HepG2 (cell line): ENCODE measurements at regions not wholly inside any gene's neighbourhood (a gene's known extent, or its start where the extent isn't known, plus 50 kb on each side); places are given as distances from the start of the nearest gene placed in this dataset.

Source experiments
- ARID2 ChIP-seq: sonication (generic); formaldehyde crosslinking; IDR thresholded peaks from 2 replicates; pipeline ENCODE4 v1.8.1; 2022; ENCODE audit warnings: mild to moderate bottlenecking, missing genetic modification reagents, borderline replicate concordance
- CBFB ChIP-seq: sonication (generic); formaldehyde crosslinking; IDR thresholded peaks from 2 replicates; pipeline ENCODE4 v1.4.0; 2020; ENCODE audit warnings: missing genetic modification reagents
- FOXP1 ChIP-seq, 2 experiments: fragments of 450-650 bp in 1 of 2; IDR thresholded peaks; 2 replicates each; pipeline ENCODE4 v1.6.1; 2017 to 2018; ENCODE audit warnings: antibody characterized with exemption in 1 of 2
- HCFC1 ChIP-seq: fragments of 150-350 bp; IDR thresholded peaks from 2 replicates; pipeline ENCODE4 v1.6.1; 2014; ENCODE audit warnings: low read depth, low read length
- HNF4A ChIP-seq: sonication (generic); formaldehyde crosslinking; IDR thresholded peaks from 2 replicates; pipeline ENCODE4 v1.4.0; 2020; ENCODE audit warnings: missing genetic modification reagents
- JUNB ChIP-seq: sonication (generic); formaldehyde crosslinking; IDR thresholded peaks from 2 replicates; pipeline ENCODE4 v1.8.0; 2022; ENCODE audit warnings: missing genetic modification reagents, mild to moderate bottlenecking, borderline replicate concordance
- MAX ChIP-seq: IDR thresholded peaks from 2 replicates; pipeline ENCODE4 v1.6.1; 2012; ENCODE audit warnings: inconsistent platforms
- MIXL1 ChIP-seq: IDR thresholded peaks from 2 replicates; pipeline ENCODE4 v1.6.1; 2016
- POLR2A ChIP-seq, 2 experiments: IDR thresholded peaks; 2 replicates each; pipeline ENCODE4 v1.6.1; 2011; ENCODE audit warnings: low read depth in 2 of 2, low read length in 2 of 2, mild to moderate bottlenecking in 1 of 2, moderate library complexity in 1 of 2; ENCODE audit not compliant: insufficient read depth in 1 of 2
- RAD21 ChIP-seq: fragments of 450-650 bp; formaldehyde crosslinking; IDR thresholded peaks from 2 replicates; pipeline ENCODE4 v1.5.0; 2020; ENCODE audit warnings: mild to moderate bottlenecking
- YY1 ChIP-seq: IDR thresholded peaks from 2 replicates; pipeline ENCODE4 v1.6.1; 2011; ENCODE audit warnings: low read length, low read depth, moderate library complexity, mild to moderate bottlenecking; ENCODE audit not compliant: insufficient read depth, insufficient replicate concordance
- ZBTB14 ChIP-seq: sonication (generic); formaldehyde crosslinking; IDR thresholded peaks from 2 replicates; pipeline ENCODE4 v1.4.0; 2020; ENCODE audit warnings: missing genetic modification reagents

- TF ChIP-seq JUNB (CRISPR knock-in tag), result no peak
- TF ChIP-seq FOXP1 (IDR thresholded peaks at IDR 0.05), result no peak
- no peak for TF ChIP-seq FOXP1 (CRISPR knock-in tag; IDR thresholded peaks at IDR 0.05)
- TF ChIP-seq CBFB (CRISPR knock-in tag), result no peak
- TF ChIP-seq HNF4A (CRISPR knock-in tag), result no peak
- no peak for TF ChIP-seq YY1
- TF ChIP-seq MIXL1 (CRISPR knock-in tag), result no peak
- no peak for TF ChIP-seq POLR2A (IDR thresholded peaks at IDR 0.05; ENCODE audit: insufficient read depth in 1 of 2, low read depth in 2 of 2, low read length in 2 of 2)
- no peak for TF ChIP-seq MAX
- TF ChIP-seq ARID2 (CRISPR knock-in tag), result no peak
- no peak for TF ChIP-seq ZBTB14 (CRISPR knock-in tag)
- TF ChIP-seq HCFC1, result no peak
- no peak for TF ChIP-seq RAD21 (CRISPR knock-in tag)
These were observed 202.2 kb downstream of the GADD45G start for GRCh38 chr9:89807101-89807395.
